H1 (cell line): ENCODE measurements at regions not wholly inside any gene's neighbourhood (a gene's known extent, or its start where the extent isn't known, plus 50 kb on each side); places are given as distances from the start of the nearest gene placed in this dataset.
"Not testable (repeated sequence)": the region's sequence is repeated elsewhere in the genome, so short reads cannot be mapped to it uniquely, and the experiment has no call there.

Source experiments
- CTCF ChIA-PET: fragments of 300-600 bp; sonication (Branson Sonifier 250); formaldehyde crosslinking; loops from one replicate; lab custom pipeline; 2021; ENCODE audit not compliant: partially characterized antibody; lab: Charles Lee
- POLR2A ChIA-PET: fragments of 300-600 bp; sonication (Branson Sonifier 250); formaldehyde crosslinking; loops from one replicate; lab custom pipeline; 2021; ENCODE audit warnings: inconsistent platforms; ENCODE audit not compliant: partially characterized antibody; lab: Charles Lee
- DNase-seq, 2 experiments: peaks; one replicate each; pipeline versions ENCODE4 v3.0.0 to v3.0.0-alpha.2; 2010 to 2022; ENCODE audit warnings: low spot score in 2 of 2, low read depth in 1 of 2, mixed read lengths in 1 of 2
- FAIRE-seq: peaks from 2 replicates; lab custom pipeline; 2011; peaks lifted over from hg19 to GRCh38; lab: Jason Lieb, UNC
- H2AFZ ChIP-seq: 2 replicates; pipeline ENCODE4 v1.8.1; 2012; ENCODE audit warnings: low read length, inconsistent platforms
- H2AK5ac ChIP-seq: 2 replicates; pipeline ENCODE4 v1.6.1; 2013; ENCODE audit warnings: low read depth, low read length
- H2BK120ac ChIP-seq: replicated peaks from 2 replicates; pipeline ENCODE3; 2013; ENCODE audit warnings: low read depth, low read length, inconsistent platforms
- H2BK12ac ChIP-seq: 2 replicates; pipeline ENCODE4 v1.6.1; 2013; ENCODE audit warnings: low read depth, low read length
- H2BK15ac ChIP-seq: 2 replicates; pipeline ENCODE4 v1.6.1; 2013; ENCODE audit warnings: low read length
- H2BK20ac ChIP-seq: 2 replicates; pipeline ENCODE4 v1.6.1; 2013; ENCODE audit warnings: low read length
- H2BK5ac ChIP-seq: 2 replicates; pipeline ENCODE4 v1.6.1; 2013; ENCODE audit warnings: low read depth, low read length
- H3K14ac ChIP-seq: 2 replicates; pipeline ENCODE4 v1.6.1; 2013; ENCODE audit warnings: inconsistent platforms; ENCODE audit not compliant: insufficient read length
- H3K18ac ChIP-seq: 2 replicates; pipeline ENCODE4 v1.6.1; 2013; ENCODE audit warnings: low read length; ENCODE audit errors: extremely low read depth
- H3K23ac ChIP-seq: 2 replicates; pipeline ENCODE4 v1.6.1; 2013; ENCODE audit warnings: inconsistent platforms; ENCODE audit not compliant: insufficient read length
- H3K23me2 ChIP-seq: 2 replicates; pipeline ENCODE4 v1.6.1; 2013; ENCODE audit warnings: low read depth, low read length
- H3K27ac ChIP-seq: 2 replicates; pipeline ENCODE4 v1.6.1; 2011; ENCODE audit warnings: low read depth, low read length, inconsistent platforms
- H3K27me3 ChIP-seq, 4 experiments: replicated peaks in 1 of 4; 1 replicate in 1 of 4; 2 replicates in 3 of 4; pipeline versions ENCODE4 v1.6.1 to v1.8.1; 2011 to 2013; ENCODE audit warnings: low read length in 3 of 4, mild to moderate bottlenecking in 3 of 4, inconsistent platforms in 2 of 4, mixed read lengths in 2 of 4, moderate library complexity in 1 of 4; ENCODE audit not compliant: control insufficient read depth in 3 of 4, insufficient read depth in 3 of 4; ENCODE audit errors: extremely low read depth in 1 of 4
- H3K36me3 ChIP-seq, 4 experiments: 2 replicates each; pipeline versions ENCODE4 v1.6.1 to v1.8.1; 2011 to 2013; ENCODE audit warnings: mild to moderate bottlenecking in 4 of 4, low read length in 3 of 4, moderate library complexity in 2 of 4, control low read depth in 1 of 4, inconsistent platforms in 1 of 4; ENCODE audit not compliant: insufficient read depth in 4 of 4, control insufficient read depth in 2 of 4
- H3K4ac ChIP-seq: replicated peaks from 2 replicates; pipeline ENCODE3; 2013; ENCODE audit warnings: low read length, low read depth, mixed read lengths, inconsistent platforms; ENCODE audit not compliant: insufficient read length
- H3K4me1 ChIP-seq, 4 experiments: replicated peaks in 1 of 4; 1 replicate in 1 of 4; 2 replicates in 3 of 4; pipeline versions ENCODE4 v1.6.1 to v1.8.1; 2011 to 2013; ENCODE audit warnings: low read length in 3 of 4, inconsistent platforms in 2 of 4, mixed read lengths in 1 of 4; ENCODE audit not compliant: insufficient read depth in 4 of 4, control insufficient read depth in 3 of 4
- H3K4me2 ChIP-seq, 2 experiments: 2 replicates each; pipeline versions ENCODE4 v1.6.1 to v1.8.1; 2011 to 2013; ENCODE audit warnings: low read depth in 2 of 2, low read length in 2 of 2, control low read depth in 1 of 2, inconsistent platforms in 1 of 2, mild to moderate bottlenecking in 1 of 2; ENCODE audit not compliant: insufficient read depth in 1 of 2
- H3K4me3 ChIP-seq, 4 experiments: fragments of 200-600, 300-600 bp in 1 of 4; sonication (generic), shearing (Covaris generic), sonication (Bioruptor Twin) in 1 of 4; 2 replicates each; pipeline versions ENCODE4 v1.5.1 to v1.8.1; 2011 to 2016; ENCODE audit warnings: low read length in 4 of 4, low read depth in 3 of 4, control low read depth in 2 of 4, inconsistent platforms in 2 of 4, mild to moderate bottlenecking in 2 of 4, mixed read lengths in 1 of 4, moderate library complexity in 1 of 4; ENCODE audit not compliant: insufficient read depth in 2 of 4; ENCODE audit errors: extremely low read depth in 1 of 4
- H3K56ac ChIP-seq: replicated peaks from 2 replicates; pipeline ENCODE3; 2013; ENCODE audit warnings: low read depth, mild to moderate bottlenecking, mixed read lengths, low read length, inconsistent platforms; ENCODE audit not compliant: insufficient read length
- H3K79me1 ChIP-seq: 2 replicates; pipeline ENCODE4 v1.6.1; 2013; ENCODE audit warnings: low read depth, low read length, control low read depth
- H3K79me2 ChIP-seq, 2 experiments: 2 replicates each; pipeline versions ENCODE4 v1.6.1 to v1.8.1; 2012 to 2013; ENCODE audit warnings: low read length in 2 of 2, mild to moderate bottlenecking in 2 of 2, inconsistent platforms in 1 of 2; ENCODE audit not compliant: insufficient read depth in 2 of 2, control insufficient read depth in 1 of 2
- H3K9ac ChIP-seq, 4 experiments: replicated peaks in 1 of 4; 1 replicate in 1 of 4; 2 replicates in 3 of 4; pipeline versions ENCODE4 v1.6.1 to v1.8.1; 2011 to 2013; ENCODE audit warnings: low read depth in 3 of 4, low read length in 3 of 4, control low read depth in 2 of 4, mild to moderate bottlenecking in 2 of 4, moderate library complexity in 2 of 4, inconsistent platforms in 1 of 4; ENCODE audit errors: extremely low read depth in 1 of 4
- H3K9me3 ChIP-seq, 2 experiments: 2 replicates each; pipeline versions ENCODE4 v1.6.1 to v1.8.1; 2012 to 2013; ENCODE audit warnings: mild to moderate bottlenecking in 2 of 2, moderate library complexity in 2 of 2, control low read depth in 1 of 2, inconsistent platforms in 1 of 2, low read depth in 1 of 2, low read length in 1 of 2, mixed read lengths in 1 of 2; ENCODE audit not compliant: insufficient read depth in 2 of 2
- H4K20me1 ChIP-seq, 2 experiments: replicated peaks in 1 of 2; 2 replicates each; pipeline versions ENCODE3 to v1.8.1; 2011 to 2013; ENCODE audit warnings: inconsistent platforms in 2 of 2, low read length in 2 of 2, mild to moderate bottlenecking in 1 of 2; ENCODE audit not compliant: insufficient read depth in 2 of 2, control insufficient read depth in 1 of 2
- H4K5ac ChIP-seq: 2 replicates; pipeline ENCODE4 v1.6.1; 2013; ENCODE audit warnings: low read length, low read depth, mixed read lengths, inconsistent platforms; ENCODE audit not compliant: insufficient read length
- H4K8ac ChIP-seq: 2 replicates; pipeline ENCODE4 v1.8.0; 2013; ENCODE audit warnings: mild to moderate bottlenecking, moderate library complexity, low read length, inconsistent platforms; ENCODE audit not compliant: insufficient read depth; ENCODE audit errors: extremely low read depth
- H4K91ac ChIP-seq: replicated peaks from 2 replicates; pipeline ENCODE3; 2013; ENCODE audit warnings: low read length, mixed read lengths, inconsistent platforms; ENCODE audit not compliant: insufficient read length
- WGBS, 2 experiments: shearing (Covaris generic) in 1 of 2; methylation state at CpG; one replicate each; pipeline versions ENCODE4 v1.1.6 to v1.1.7; 2013 to 2015; ENCODE audit warnings: low lambda C conversion rate in 2 of 2, mixed read lengths in 2 of 2, inconsistent platforms in 1 of 2, low coverage in 1 of 2, missing lambda C conversion rate in 1 of 2; ENCODE audit not compliant: insufficient replicate concordance in 2 of 2, insufficient coverage in 1 of 2, insufficient read length in 1 of 2; ENCODE audit errors: extremely low coverage in 1 of 2, missing lambda C conversion rate in 1 of 2; 5-methylcytosine and 5-hydroxymethylcytosine counted together

DNA sequence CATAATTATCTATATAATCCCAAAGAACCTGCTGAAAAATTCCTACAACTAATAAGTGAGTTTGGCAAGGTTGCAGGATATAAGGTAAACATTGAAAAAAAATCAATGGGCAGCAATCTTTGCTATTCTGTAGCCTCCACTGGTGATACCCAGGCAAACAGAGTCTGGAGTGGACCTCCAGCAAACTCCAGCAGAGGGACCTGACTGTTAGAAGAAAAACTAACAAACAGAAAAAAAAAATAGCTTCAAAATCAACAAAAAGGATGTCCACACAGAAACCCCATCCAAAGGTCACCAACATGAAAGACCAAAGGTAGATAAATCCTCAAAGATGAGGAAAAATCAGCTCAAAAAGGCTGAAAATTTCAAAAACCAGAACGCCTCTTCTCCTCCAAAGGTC lies 128.9 kb upstream of the PJA2 start:
- H3K18ac ChIP-seq, H2BK20ac ChIP-seq, H3K4ac ChIP-seq, H3K14ac ChIP-seq, H3K23me2 ChIP-seq, H2BK120ac ChIP-seq, DNase-seq, H2BK12ac ChIP-seq, H3K4me3 ChIP-seq, H3K27ac ChIP-seq, FAIRE-seq, H4K8ac ChIP-seq, H3K23ac ChIP-seq, H2AFZ ChIP-seq, H3K56ac ChIP-seq, H3K4me2 ChIP-seq, H2AK5ac ChIP-seq, CTCF ChIA-PET, H4K5ac ChIP-seq, H3K9me3 ChIP-seq, POLR2A ChIA-PET, H2BK15ac ChIP-seq, H3K79me1 ChIP-seq, H3K4me1 ChIP-seq, H3K79me2 ChIP-seq, H4K20me1 ChIP-seq, H4K91ac ChIP-seq, H2BK5ac ChIP-seq, H3K36me3 ChIP-seq, H3K9ac ChIP-seq, H3K27me3 ChIP-seq: not testable (repeated sequence)
- 80% methylated on average over 1 of the region's 1 CpG; no CpG with 5 or more reads in 1 of the 2 experiments for WGBS, 2 experiments

DNA sequence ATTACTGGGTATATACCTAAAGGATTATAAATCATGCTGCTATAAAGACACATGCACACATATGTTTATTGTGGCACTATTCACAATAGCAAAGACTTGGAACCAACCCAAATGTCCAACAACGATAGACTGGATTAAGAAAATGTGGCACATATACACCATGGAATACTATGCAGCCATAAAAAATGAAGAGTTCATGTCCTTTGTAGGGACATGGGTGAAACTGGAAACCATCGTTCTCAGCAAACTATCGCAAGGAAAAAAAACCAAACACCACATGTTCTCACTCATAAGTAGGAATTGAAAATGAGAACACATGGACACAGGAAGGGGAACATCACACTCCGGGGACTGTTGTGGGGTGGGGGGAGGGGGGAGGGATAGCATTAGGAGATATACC lies 125.3 kb upstream of the PJA2 start:
- FAIRE-seq, H2BK5ac ChIP-seq, H4K91ac ChIP-seq, H3K23me2 ChIP-seq, H2BK12ac ChIP-seq, H3K4me2 ChIP-seq, H3K79me2 ChIP-seq, H3K79me1 ChIP-seq, H2BK15ac ChIP-seq, POLR2A ChIA-PET, H3K4ac ChIP-seq, H2AK5ac ChIP-seq, H3K27me3 ChIP-seq, H3K9me3 ChIP-seq, H4K5ac ChIP-seq, H3K14ac ChIP-seq, DNase-seq, H2AFZ ChIP-seq, CTCF ChIA-PET, H4K8ac ChIP-seq, H3K9ac ChIP-seq, H3K56ac ChIP-seq, H3K4me3 ChIP-seq, H4K20me1 ChIP-seq, H3K4me1 ChIP-seq, H2BK120ac ChIP-seq, H3K36me3 ChIP-seq, H2BK20ac ChIP-seq, H3K27ac ChIP-seq, H3K23ac ChIP-seq, H3K18ac ChIP-seq: not testable (repeated sequence)
- 85% methylated on average over 2 of the region's 4 CpGs; no CpG with 5 or more reads in 1 of the 2 experiments for WGBS, 2 experiments
